NCI-H1105 treated with DMSO at 0.1 percent for 48 hours (cell line): ENCODE measurements at regions not wholly inside any gene's neighbourhood (a gene's known extent, or its start where the extent isn't known, plus 50 kb on each side); places are given as distances from the start of the nearest gene placed in this dataset.
A peak's percentile ranks its signal among the peaks of the same experiment; 100 is the strongest.
"Not testable (repeated sequence)": the region's sequence is repeated elsewhere in the genome, so short reads cannot be mapped to it uniquely, and the experiment has no call there.

Experiments
- DNase-seq: peaks from one replicate; lab custom pipeline; 2025; lab: John Stamatoyannopoulos, UW

DNA sequence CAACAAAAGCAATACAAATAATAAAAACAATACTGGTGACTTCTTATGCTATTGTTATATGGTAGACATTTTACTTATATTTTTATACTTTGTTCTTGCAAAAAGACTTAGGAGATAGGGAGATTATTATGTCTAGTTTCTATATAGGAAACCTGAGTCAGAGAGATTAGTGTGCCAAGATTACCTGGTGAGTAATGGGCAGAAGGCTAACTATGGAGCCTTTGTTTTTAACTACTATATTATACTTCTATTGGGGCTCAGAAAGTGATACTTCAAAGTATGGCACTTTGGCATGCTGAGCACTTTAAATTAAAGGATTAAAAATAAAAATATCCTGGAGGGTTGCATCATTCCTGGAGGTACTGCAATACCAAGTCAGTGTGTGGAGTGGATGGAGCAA, 117.5 kb upstream of the CLINT1 start:
- no peak for DNase-seq

DNA sequence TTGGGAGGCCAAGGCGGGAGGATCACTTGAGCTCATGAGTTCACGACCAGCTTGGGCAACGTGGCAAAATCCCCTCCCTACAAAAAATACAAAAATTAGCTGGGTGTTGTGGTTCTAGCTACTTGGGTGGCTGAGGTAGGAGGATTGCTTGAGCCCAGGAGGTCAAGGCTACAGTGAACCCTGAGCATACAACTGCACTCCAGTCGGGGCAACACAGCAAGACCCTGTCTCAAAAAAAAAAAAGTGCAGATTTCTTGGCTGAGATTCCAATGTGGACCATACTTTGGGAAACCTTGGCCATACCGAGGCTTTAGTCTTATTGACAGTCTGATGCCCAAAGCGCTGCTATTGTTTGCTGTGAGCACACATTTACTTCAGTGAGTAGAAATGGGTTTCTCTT, 113.6 kb upstream of the CLINT1 start:
- no peak for DNase-seq

DNA sequence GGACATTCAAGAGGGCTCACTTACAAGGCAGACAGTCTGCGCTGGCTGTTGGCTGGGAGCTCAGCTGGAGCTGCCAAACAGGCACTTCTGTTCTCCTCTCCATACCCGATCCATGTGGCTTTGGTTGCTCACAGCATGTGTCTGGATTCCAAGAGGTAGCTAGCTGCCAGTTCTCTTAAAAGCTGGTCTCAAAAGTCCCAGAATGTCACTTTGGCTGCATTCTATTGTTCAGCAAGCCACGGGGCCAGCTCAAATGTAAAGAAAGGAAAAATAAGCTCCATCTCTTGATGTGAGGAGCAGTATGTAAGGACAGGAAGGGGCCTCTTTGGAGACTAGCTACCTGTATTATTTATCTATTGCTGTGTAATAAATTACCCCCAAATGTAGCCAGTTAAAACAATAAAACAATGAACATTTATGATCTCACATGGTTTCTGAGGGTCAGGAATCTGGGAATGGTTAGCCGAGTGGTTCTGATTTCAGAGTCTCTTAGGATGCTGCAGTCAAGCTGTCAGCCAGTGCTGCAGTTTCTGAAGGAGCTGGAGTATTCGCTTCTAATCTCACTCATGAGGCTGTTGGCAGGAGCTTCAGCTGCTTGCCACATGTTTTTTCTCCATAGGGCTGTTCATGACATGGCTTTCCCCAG, 112.7 kb upstream of the CLINT1 start:
- no peak for DNase-seq

DNA sequence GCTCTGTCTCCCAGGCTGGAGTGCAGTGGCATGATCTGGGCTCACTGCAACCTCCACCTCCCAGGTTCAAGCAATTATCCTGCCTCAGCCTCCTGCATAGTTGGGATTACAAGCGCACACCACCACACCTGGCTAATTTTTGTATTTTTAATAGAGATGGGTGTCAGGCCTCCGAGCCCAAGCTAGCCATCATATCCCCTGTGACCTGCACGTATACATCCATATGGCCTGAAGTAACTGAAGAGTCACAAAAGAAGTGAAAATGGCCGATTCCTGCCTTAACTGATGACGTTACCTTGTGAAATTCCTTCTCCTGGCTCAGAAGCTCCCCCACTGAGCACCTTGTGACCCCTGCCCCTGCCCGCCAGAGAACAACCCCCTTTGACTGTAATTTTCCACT, 109.6 kb upstream of the CLINT1 start:
- DNase-seq, result not testable (repeated sequence)

DNA sequence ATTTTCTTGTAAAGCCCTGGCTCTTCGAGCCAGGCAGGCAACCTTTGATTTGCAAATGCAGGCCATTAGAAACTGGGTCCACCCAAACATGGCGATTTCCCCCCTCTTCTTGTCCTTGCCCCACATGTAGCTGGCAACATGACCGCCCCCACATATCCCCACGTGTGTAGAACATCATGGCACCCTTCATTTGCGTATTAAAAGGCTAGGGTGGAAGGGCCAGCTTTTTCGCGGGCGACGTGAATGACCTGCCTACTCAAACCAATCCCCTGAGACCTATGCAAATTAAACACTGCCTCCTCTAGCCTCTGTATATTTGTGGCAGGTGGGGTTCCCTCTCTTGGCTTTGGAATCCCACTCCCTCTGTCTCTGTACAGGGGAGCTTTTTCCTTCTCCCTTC, 107.0 kb upstream of the CLINT1 start:
- no peak for DNase-seq

DNA sequence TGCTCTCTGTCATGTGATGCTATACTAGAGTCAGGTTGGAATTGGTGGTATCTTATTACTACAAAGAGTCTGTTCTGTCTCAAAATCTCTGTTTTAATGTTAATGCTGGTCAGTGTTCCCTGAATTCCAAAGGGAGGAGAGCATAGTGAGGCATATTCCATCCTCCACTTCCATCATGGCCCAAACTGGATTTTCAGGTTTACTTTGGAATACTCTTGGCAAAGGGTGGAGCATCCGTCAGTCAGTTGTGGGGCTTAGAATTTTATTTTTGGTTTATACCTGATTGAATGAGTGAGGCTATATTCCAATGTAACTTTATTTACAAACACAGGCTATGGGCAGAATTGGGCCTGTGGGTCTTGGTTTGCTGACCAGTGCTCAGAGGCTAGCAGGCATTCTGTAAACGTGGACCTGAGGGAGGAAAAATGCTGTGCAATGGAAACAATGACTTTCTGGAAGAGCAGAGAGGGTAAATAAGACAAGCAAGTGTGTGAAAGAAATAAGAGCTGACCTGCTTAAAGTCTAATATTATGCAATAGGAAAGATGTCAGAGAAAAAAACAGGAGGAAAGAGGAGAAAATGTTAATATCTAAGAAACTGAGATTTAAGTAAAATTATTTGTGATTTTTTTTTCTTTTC, 106.2 kb upstream of the CLINT1 start:
- DNase-seq, result no peak

DNA sequence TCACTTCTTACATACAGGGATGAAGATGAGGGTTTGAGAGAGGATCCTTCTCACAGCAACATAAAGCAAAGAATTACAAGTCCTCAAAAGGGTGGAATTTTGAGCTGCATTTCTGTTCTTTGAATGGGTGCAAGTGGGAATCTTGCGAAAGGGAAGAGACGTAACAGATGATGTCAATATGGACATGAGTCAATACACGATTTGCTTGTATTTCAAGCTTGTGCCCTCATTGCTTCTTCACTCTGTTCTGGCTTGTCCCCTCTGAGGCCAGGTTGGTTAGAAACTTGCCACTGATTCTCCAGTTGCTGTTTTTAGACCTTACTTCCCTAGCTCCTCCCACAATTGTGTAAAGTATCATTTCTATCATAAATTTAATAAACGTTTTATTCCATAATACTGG, 104.8 kb upstream of the CLINT1 start:
- DNase-seq, result no peak

DNA sequence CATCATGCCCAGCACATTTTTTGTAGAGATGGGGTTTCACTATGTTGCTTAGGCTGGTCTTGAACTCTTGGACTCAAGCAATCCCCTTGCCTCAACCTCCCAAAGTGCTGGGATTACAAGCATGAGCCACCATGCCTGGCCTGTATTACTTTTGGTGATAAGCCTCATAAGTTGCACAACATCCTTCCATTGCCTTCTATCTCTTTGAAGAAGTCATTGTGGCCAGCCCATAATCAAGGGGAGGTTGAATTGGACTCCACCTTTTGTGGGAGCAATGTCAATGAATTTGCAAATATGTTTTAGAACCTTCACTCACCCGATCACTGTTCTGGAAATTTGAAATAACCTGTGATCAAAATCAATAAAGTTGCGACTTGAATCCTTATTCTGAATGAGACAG, 104.3 kb upstream of the CLINT1 start:
- no peak for DNase-seq

DNA sequence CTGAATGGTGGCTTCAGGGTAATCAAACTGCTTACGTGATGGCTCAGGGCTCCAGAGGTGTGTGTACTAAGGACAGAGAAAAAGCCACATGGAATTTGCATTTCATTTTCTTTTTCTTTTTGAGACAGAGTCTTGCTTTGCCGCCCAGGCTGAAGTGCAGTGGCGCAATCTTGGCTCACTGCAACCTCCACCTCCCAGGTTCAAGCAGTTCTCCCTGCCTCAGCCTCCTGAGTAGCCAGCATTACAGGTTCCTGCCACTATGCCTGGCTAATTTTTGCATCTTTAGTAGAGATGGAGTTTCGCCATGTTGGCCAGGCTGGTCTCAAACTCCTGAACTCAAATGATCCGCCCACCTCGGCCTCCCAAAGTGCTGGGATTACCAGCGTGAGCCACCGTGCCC, 103.7 kb upstream of the CLINT1 start:
- DNase-seq, result not testable (repeated sequence)

DNA sequence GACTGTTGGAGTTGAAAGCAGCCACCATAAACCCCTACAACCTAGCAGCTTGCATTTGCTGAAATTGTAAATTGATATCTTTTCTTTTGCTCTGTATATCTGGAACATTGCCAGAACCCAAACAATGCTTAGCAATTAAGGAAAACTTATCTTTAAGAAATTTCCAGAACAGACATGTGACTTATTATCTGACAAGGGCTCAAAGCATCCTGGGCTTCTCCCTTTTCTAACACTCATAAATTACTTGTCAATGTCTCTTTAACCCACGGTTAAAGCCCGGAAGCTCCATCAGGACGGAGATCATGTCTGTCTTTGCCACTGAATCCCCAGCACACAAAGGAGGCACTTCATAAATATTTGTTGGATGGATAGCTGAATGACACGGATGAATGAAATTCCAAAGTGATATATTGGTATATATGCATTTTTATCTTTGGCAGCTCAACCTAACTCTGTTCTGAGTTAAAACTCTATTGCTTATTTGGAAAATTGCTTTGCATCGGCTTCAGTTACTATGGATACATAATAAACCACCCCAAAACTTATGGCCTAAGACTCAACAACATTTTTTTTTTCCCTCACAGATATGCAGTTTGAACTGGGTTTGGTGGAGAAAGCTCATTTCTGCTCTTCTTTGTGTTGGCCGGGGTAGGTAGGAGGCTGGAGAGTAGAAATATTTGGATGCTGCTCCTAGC, 103.1 kb upstream of the CLINT1 start:
- peak; percentile 64 for DNase-seq

DNA sequence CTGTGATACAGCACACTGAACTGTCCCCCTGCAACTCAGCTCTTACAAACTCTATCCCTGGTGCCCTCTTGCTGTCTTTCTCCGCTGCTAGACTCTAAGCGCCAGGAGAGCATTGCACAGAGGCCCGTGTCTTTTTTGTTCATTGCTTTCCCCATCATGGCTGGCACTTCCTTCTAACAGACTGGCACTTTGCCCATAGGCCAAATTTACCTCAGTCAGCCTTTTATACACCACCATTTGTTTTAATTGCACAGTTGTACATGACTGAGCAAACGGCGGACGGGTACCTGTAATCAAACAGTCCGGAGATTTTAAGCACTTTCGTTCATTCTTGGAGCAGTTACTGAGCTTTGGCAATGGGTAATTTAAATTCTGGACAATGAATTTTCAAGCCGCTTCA, 102.2 kb upstream of the CLINT1 start:
- DNase-seq, result peak; percentile 74

DNA sequence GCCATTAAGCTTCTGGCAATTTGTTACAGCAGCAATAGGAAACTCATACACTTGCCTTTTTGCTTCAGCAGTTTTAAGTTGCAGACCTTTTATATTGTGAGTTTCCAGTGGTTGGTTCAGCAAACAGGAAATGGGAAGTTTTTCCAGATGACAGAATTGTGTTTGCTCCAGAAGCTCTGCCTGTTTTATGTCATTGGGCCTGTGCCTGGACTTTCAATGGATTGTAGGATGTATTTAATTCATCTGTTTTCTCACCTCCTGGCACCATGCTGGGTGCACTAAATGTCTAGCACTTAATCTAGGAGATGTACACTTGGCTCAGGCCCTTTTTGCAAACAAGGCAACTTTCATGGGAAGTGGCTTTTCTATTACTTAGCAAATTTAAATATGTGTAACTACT, 100.4 kb upstream of the CLINT1 start:
- no peak for DNase-seq

DNA sequence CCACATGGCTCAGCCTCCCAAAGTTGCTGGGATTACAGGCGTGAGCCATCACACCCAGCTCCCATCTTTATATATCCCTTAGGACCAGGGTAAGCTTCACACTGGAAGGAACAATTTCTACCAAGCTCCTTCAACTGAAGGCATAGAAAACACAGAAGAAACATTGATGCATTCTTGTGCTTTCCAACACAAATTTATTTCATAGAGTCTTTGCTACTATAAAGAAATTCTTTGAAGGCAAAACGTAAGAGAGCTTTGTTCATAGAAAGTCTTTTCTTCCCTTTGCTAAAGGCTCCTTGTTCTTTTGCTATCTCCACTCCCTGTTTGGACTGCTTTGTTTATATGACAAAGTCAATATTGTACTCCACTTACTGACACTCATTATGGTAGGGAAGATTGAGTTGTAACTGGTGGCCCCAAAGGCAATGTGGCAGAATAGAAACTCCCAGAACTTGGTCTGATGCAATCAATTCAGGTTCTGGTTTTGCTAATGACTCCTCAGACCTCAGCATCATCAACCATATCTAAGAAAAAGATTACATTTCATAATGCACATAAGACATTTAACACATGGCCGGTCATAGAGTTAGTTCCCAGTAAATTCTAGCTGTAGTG, 97.4 kb upstream of the CLINT1 start:
- no peak for DNase-seq

DNA sequence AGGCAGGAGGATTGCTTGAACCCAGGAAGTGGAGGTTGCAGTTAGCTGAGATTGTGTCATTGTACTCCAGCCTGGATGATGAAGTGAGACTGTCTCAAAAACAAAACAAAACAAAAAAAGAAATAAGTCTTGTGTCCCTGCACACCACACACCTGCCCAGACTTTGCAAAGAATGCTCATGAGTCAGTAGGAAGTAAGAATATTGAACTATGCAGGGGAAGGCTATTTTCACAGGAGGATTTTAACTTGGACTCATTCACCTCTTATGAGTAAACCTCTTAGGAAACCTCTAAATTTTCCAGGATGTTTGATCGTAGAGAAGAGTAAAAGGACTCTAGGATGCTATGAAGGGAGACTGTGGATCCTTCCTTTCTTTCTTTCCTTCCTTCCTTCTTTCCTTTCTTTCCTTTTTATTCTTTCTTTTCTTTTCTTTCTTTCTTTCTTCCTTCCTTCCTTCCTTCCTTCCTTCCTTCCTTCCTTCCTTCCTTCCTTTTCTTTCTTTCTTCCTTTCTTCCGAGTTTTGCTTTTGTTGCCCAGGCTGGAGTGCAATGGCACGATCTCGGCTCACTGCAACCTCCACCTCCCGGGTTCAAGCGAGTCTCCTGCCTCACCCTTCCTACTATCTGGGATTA, 96.7 kb upstream of the CLINT1 start:
- DNase-seq, result no peak

DNA sequence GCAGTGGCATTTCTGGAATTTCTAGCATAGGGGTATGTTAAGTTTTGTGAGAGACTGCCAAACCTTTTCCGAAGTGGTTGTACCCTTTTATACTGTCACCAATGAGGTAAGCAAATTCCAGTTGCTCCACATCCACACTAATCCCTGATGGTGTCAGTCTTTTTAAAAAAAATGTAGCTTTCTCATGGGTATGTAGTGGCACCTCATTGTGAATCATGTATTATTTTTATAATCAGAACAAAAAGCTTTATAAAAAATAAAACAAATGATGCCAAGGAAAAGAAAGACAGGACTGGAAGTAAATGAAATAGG, 93.4 kb upstream of the CLINT1 start:
- no peak for DNase-seq

DNA sequence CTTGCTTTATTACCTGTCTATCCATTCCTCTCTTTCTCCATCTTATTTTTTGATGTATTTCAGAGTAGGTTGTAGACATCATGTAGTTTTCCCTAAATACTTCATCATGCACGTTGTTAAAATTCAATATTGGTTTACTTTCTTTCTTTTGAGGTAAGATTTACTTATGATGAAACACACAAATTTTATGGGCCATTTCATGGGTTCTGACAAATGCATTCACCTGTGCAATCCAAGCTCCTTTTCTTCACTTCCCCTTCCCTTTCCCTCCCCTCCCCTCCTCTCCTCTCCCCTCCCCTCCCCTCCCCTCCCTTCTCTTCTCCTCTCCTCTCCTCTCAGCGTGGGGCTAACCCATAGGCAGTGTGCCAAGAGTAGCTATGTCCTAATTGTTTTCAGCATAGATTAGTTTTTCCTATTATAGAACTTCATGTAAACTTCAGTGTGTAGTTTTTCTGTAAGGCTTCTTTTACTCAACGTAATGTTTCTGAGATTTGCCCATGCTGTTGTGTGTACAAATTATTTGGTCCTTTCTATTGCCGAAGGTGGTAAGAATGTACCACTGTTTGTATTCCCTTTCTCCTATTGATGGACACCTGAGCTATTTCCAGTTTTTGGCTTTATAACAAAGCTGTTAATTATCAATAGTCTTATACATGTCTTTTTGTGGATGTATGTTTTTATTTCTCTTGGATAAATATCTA, 92.9 kb upstream of the CLINT1 start:
- DNase-seq, result no peak

DNA sequence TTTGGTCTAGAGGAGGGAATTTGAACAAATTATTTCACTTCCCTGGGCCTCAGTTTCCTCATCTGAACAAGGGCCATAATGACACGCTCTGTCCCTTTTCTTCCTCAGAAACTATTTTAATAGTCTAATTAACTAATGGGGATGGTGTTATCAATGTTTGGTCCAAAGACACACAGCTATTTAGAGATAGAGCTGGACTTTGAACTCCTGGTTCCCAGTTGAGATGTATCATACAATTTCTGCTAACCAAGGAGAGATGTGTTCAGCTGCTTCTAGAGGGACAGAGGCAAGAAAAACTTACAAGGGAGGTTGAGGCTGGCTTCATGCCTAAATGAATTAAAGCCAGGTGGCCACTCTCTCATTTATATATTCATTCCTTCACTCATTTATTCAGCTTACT, 90.6 kb upstream of the CLINT1 start:
- no peak for DNase-seq

DNA sequence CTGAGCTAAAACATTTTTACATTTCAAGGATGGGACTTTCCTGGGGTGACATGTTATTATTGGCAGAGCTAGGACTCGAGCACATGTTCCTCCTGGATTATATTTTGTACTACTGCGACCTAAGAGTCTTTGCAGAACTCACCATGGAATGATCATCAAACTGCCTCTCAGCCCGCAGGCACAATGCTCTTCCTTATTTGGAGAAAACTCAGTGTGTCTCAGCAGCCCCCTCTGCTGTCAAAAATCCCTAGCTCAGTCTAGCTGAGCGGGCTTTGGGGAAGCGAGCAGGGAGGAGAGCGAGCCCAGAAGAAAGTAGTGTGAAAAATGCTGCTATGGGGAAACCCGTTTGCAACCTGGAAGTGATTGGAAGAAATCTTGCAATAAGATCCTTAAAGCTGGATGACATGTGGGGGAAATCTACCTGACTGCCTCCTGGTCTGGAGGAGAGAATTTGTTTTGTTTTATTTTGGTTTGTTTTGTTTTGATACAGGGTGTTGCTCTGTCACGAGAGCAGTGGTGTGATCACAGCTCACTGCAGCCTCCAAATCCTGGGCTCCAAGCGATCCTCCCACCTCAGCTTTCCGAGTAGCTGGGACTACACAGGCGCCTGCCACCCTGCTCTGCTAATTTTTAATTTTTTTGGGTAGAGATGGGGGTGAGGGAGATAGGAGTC, 89.9 kb upstream of the CLINT1 start:
- DNase-seq, result peak; percentile 48

DNA sequence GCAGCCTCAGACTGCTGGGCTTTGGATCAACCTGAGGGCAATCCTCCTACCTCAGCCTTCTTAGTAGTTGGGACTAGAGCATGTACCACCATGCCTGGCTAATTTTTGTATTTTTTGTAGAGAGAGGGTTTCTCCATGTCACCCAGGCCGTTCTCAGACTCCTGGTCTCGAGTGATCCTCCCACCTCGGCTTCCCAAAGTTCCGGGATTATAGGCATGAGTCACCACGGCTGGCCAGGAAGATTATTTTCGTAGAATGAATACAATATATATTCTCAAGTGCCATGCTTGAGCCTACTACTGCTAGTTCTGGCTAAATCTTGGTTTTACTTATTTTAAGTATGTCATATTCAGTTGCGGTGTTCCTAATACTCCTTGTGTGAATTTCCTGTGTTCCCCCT, 88.2 kb upstream of the CLINT1 start:
- no peak for DNase-seq

DNA sequence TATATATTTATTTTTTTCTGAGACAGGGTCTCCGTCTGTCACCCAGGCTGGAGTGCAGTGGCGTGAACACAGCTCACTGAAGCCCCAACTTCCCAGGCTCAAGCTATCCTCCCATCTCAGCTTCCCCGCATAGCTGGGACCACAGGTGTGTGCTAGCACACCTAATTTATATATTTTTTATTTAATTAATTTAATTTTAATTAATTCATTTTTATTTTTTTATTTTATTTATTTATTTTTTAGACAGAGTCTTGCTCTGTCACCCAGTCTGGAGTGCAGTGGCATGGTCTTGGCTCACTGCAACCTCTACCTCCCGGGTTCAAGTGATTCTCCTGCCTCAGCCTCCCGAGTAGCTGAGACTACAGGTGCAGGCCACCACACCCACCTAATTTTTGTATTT, 86.9 kb upstream of the CLINT1 start:
- not testable (repeated sequence) for DNase-seq

DNA sequence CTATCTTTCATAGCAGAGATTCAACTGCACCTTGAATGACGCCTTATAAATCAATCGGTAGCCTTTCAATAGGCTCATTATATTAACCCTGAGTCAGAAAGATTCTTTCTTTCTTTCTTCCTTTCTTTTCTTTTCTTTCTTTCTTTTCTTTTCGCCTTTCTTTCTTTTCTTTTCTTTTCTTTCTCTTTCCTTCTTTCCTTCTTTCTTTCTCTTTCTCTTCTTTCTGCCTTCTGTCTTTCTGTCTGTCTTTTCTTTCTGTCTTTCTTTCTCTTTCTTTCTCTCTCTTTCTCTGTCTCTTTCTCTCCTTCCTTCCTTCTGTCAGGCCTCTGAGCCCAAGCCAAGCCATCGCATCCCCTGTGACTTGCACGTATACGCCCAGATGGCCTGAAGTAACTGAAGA, 86.0 kb upstream of the CLINT1 start:
- no peak for DNase-seq
